Keratinocyte (primary cell): ENCODE measurements at regions not wholly inside any gene's neighbourhood (a gene's known extent, or its start where the extent isn't known, plus 50 kb on each side); places are given as distances from the start of the nearest gene placed in this dataset.
"Not testable (repeated sequence)": the region's sequence is repeated elsewhere in the genome, so short reads cannot be mapped to it uniquely, and the experiment has no call there.

Experiments used
- DNase-seq: peaks from one replicate; pipeline ENCODE4 v3.0.0-alpha.2; 2011; ENCODE audit warnings: low read depth, missing footprints, low spot score
- FAIRE-seq: peaks from 2 replicates; lab custom pipeline; 2011; peaks lifted over from hg19 to GRCh38; lab: Jason Lieb, UNC
- H2AFZ ChIP-seq: 2 replicates; pipeline ENCODE4 v1.6.0; 2012; ENCODE audit warnings: low read length, control low read depth, inconsistent platforms; ENCODE audit not compliant: control insufficient read depth
- H3K27ac ChIP-seq: 2 replicates; pipeline ENCODE4 v1.5.1; 2011; ENCODE audit warnings: low read length; ENCODE audit not compliant: control insufficient read depth, insufficient read depth
- H3K27me3 ChIP-seq: 3 replicates; pipeline ENCODE4 v1.6.0; 2011; ENCODE audit warnings: low read length; ENCODE audit not compliant: control insufficient read depth, insufficient read depth; ENCODE audit errors: extremely low read depth
- H3K36me3 ChIP-seq, 2 experiments: 2 replicates in 1 of 2; 3 replicates in 1 of 2; pipeline ENCODE4 v1.5.1; 2011; ENCODE audit warnings: low read length in 2 of 2, mild to moderate bottlenecking in 1 of 2; ENCODE audit not compliant: control insufficient read depth in 2 of 2, insufficient read depth in 2 of 2; ENCODE audit errors: extremely low read depth in 1 of 2
- H3K4me1 ChIP-seq: 3 replicates; pipeline ENCODE4 v1.5.1; 2011; ENCODE audit warnings: low read length; ENCODE audit not compliant: control insufficient read depth, insufficient read depth; ENCODE audit errors: extremely low read depth
- H3K4me2 ChIP-seq: 3 replicates; pipeline ENCODE4 v1.6.0; 2011; ENCODE audit warnings: low read depth, low read length; ENCODE audit not compliant: control insufficient read depth, insufficient read depth; ENCODE audit errors: extremely low read depth
- H3K4me3 ChIP-seq, 3 experiments: fragments of 200-600 bp in 1 of 3; sonication (generic) in 1 of 3; 2 replicates in 2 of 3; 3 replicates in 1 of 3; pipeline ENCODE4 v1.5.1; 2011 to 2016; ENCODE audit warnings: low read length in 3 of 3, mild to moderate bottlenecking in 3 of 3, control low read depth in 2 of 3, inconsistent platforms in 1 of 3, low read depth in 1 of 3, mixed read lengths in 1 of 3, mixed run types in 1 of 3, moderate library complexity in 1 of 3; ENCODE audit not compliant: control insufficient read depth in 2 of 3, insufficient read depth in 2 of 3; ENCODE audit errors: extremely low read depth in 1 of 3
- H3K79me2 ChIP-seq: 2 replicates; pipeline ENCODE4 v1.6.0; 2012; ENCODE audit warnings: low read length; ENCODE audit not compliant: control insufficient read depth, insufficient read depth
- H3K9ac ChIP-seq: 3 replicates; pipeline ENCODE4 v1.6.0; 2011; ENCODE audit warnings: low read length; ENCODE audit not compliant: control insufficient read depth, insufficient read depth; ENCODE audit errors: extremely low read depth
- H3K9me1 ChIP-seq: 3 replicates; pipeline ENCODE4 v1.6.0; 2011; ENCODE audit warnings: low read length; ENCODE audit not compliant: control insufficient read depth, insufficient read depth; ENCODE audit errors: extremely low read depth
- H3K9me3 ChIP-seq: 2 replicates; pipeline ENCODE4 v1.5.1; 2012; ENCODE audit warnings: low read depth, low read length; ENCODE audit not compliant: control insufficient read depth
- H4K20me1 ChIP-seq: 3 replicates; pipeline ENCODE4 v1.6.0; 2011; ENCODE audit warnings: low read length; ENCODE audit not compliant: control insufficient read depth, insufficient read depth; ENCODE audit errors: extremely low read depth
- EZH2 ChIP-seq: IDR thresholded peaks from one replicate; pipeline ENCODE4 v1.6.1; 2012; ENCODE audit warnings: inconsistent platforms, mild to moderate bottlenecking, low read length, moderate library complexity
- dilution Hi-C: fragments of 300-500 bp; cut with MboI; formaldehyde crosslinking; loops from one replicate; pipeline ENCODE4 v1.7.0; 2020; ENCODE audit warnings: low sequenced_read_pairs; ENCODE audit not compliant: extremely low pct_ligation_motif_present
- TF ChIP-seq, protein P1 (sequence below), 3 experiments: IDR thresholded peaks in 1 of 3; conservative IDR thresholded peaks in 1 of 3; optimal IDR thresholded peaks in 1 of 3; 2 replicates in 2 of 3; 3 replicates in 1 of 3; pipeline versions ENCODE3 to v1.5.1; 2011; ENCODE audit warnings: low read length in 3 of 3, mild to moderate bottlenecking in 3 of 3, moderate library complexity in 2 of 3, control low read depth in 1 of 3, inconsistent platforms in 1 of 3; ENCODE audit not compliant: insufficient read depth in 2 of 3; ENCODE audit errors: extremely low read depth in 1 of 3

DNA sequence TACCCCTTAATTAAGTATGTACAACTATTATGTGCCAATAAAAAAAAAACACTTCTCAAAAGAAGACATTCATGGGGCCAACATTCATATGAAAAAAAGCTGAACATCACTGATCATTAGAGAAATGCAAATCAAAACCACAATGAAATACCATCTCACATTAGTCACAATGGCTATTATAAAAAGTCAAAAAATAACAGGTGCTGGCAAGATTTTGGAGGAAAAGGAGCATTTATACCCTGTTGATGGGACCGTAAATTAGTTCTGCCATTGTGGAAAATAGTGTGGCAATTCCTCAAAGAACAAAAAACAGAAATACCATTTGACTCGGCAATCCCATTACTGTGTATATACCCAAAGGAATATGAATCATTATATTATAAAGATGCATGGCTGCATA lies 229.9 kb downstream of the PAPSS1 start:
- no peaks in the 10 kb centered on the region for H3K27me3 ChIP-seq
- H3K4me2 ChIP-seq: no peak overlapping the region
- FAIRE-seq: no peak
- no peak overlapping the region for H2AFZ ChIP-seq
- H3K36me3 ChIP-seq: no peaks in the 10 kb centered on the region
- H3K4me3 ChIP-seq: no peak overlapping the region
- no peak for DNase-seq
- H3K4me1 ChIP-seq: no peaks in the 10 kb centered on the region
- dilution Hi-C loops: no loop called here
- no peak for TF ChIP-seq EZH2
- TF ChIP-seq, protein P1, sequence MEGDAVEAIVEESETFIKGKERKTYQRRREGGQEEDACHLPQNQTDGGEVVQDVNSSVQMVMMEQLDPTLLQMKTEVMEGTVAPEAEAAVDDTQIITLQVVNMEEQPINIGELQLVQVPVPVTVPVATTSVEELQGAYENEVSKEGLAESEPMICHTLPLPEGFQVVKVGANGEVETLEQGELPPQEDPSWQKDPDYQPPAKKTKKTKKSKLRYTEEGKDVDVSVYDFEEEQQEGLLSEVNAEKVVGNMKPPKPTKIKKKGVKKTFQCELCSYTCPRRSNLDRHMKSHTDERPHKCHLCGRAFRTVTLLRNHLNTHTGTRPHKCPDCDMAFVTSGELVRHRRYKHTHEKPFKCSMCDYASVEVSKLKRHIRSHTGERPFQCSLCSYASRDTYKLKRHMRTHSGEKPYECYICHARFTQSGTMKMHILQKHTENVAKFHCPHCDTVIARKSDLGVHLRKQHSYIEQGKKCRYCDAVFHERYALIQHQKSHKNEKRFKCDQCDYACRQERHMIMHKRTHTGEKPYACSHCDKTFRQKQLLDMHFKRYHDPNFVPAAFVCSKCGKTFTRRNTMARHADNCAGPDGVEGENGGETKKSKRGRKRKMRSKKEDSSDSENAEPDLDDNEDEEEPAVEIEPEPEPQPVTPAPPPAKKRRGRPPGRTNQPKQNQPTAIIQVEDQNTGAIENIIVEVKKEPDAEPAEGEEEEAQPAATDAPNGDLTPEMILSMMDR (optimal IDR thresholded peaks at IDR 0.05 in 1 of 3, IDR thresholded peaks at IDR 0.05 in 1 of 3, conservative IDR thresholded peaks at IDR 0.05 in 1 of 3; ENCODE audit: extremely low read depth in 1 of 3, insufficient read depth in 2 of 3, low read length in 3 of 3): no peak
- no peak overlapping the region for H3K9ac ChIP-seq
- H3K79me2 ChIP-seq: no peaks in the 10 kb centered on the region
- no peaks in the 10 kb centered on the region for H4K20me1 ChIP-seq
- H3K27ac ChIP-seq: no peak overlapping the region
- no peaks in the 10 kb centered on the region for H3K9me1 ChIP-seq
- no peaks in the 10 kb centered on the region for H3K9me3 ChIP-seq

DNA sequence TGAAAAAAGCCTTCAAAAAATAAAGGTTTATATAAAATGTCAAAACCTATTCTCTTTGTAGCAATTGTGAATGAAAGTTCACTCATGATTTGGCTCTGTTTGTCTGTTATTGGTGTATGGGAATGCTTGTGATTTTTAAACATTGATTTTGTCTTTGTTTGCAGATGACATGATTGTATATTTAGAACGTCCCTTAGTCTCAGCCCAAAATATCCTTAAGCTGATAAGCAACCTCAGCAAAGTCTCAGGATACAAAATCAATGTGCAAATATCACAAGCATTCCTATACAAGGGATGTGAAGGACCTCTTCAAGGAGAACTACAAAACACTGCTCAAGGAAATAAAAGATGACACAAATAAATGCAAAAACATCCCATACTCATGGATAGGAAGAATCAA lies 236.4 kb downstream of the PAPSS1 start:
- H3K79me2 ChIP-seq, H3K4me2 ChIP-seq, H3K27ac ChIP-seq, H3K4me1 ChIP-seq, H3K36me3 ChIP-seq, H4K20me1 ChIP-seq, H3K4me3 ChIP-seq, H3K9ac ChIP-seq, H2AFZ ChIP-seq, H3K9me1 ChIP-seq, H3K9me3 ChIP-seq, FAIRE-seq, dilution Hi-C loops, DNase-seq, H3K27me3 ChIP-seq: not testable (repeated sequence)

DNA sequence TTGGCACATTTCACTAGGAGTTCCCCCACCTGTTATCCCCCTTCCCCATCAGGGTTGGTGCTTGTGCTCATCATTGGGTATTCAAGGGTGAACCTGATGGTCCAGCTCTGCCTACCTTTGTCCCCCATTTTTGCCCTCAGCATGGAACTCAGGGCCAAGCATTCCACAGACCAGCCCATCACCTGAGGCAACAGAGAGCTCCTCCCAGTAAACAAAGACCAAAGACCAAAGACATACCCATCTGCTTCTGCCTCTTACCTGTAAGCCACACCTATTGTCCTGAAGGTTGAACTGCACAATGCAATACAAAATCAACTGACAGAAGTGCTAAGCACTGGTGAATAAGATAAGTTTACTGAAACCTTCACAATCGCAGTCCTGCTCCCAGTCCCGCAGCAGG lies 237.5 kb downstream of the PAPSS1 start:
- H3K27ac ChIP-seq: no peak overlapping the region
- no peaks in the 10 kb centered on the region for H3K9me3 ChIP-seq
- H3K9me1 ChIP-seq: no peaks in the 10 kb centered on the region
- no peak for FAIRE-seq
- H3K27me3 ChIP-seq: no peaks in the 10 kb centered on the region
- H2AFZ ChIP-seq: no peak overlapping the region
- DNase-seq: no peak
- H3K4me3 ChIP-seq: no peak overlapping the region
- no peaks in the 10 kb centered on the region for H3K36me3 ChIP-seq
- no peak overlapping the region for H3K4me2 ChIP-seq
- no peak for TF ChIP-seq EZH2
- TF ChIP-seq, protein P1 (optimal IDR thresholded peaks at IDR 0.05 in 1 of 3, IDR thresholded peaks at IDR 0.05 in 1 of 3, conservative IDR thresholded peaks at IDR 0.05 in 1 of 3; ENCODE audit: extremely low read depth in 1 of 3, insufficient read depth in 2 of 3, low read length in 3 of 3): no peak
- no peak overlapping the region for H3K9ac ChIP-seq
- dilution Hi-C loops: no loop called here
- H4K20me1 ChIP-seq: no peaks in the 10 kb centered on the region
- H3K79me2 ChIP-seq: no peaks in the 10 kb centered on the region
- no peaks in the 10 kb centered on the region for H3K4me1 ChIP-seq
